Fibroblast of lung (primary cell): ENCODE measurements at regions not wholly inside any gene's neighbourhood (a gene's known extent, or its start where the extent isn't known, plus 50 kb on each side); places are given as distances from the start of the nearest gene placed in this dataset.

Experiments used
- EZH2 ChIP-seq: IDR thresholded peaks from 2 replicates; pipeline ENCODE4 v1.5.1; 2012; ENCODE audit warnings: low read length, control low read depth, mild to moderate bottlenecking; ENCODE audit errors: missing control alignments
- TF ChIP-seq, protein P1 (sequence below), 2 donors: IDR thresholded peaks in 1 of 2; conservative IDR thresholded peaks in 1 of 2; 1 replicate in 1 of 2; 2 replicates in 1 of 2; pipeline ENCODE4 v1.5.1; 2011 to 2012; ENCODE audit warnings: low read length in 2 of 2, control low read depth in 1 of 2, inconsistent platforms in 1 of 2, low read depth in 1 of 2, mild to moderate bottlenecking in 1 of 2

DNA sequence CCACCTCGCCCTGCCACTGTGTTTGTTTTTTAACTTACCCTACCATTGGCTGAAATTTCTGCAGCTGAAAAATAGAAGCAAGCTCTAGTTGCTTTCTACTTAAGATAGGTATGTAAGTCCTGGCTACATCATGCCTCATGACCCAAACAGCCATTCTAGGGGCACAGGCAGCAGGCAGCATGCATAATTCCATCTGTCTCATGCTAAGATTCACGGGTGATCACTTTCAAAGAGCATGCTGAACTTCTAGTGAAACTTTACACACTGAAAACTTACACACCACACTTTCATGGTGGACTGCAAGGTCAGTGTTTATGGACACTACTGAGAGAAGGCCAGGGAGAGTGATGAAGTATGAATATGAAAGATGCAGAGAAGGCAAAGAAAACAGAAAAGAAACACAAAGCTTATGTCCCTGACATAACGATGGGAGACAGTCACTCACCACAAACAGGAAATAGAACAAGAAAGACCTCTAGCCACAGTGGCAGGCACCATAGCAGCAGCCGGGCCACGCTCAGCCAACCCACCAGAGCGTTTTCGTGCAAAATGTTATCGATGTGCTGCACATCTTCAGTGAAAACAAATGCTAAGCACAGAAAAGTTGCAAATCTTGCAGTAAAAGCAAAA, 102.3 kb upstream of the TIAM1 start:
- TF ChIP-seq EZH2 = no peak
- TF ChIP-seq, protein P1, sequence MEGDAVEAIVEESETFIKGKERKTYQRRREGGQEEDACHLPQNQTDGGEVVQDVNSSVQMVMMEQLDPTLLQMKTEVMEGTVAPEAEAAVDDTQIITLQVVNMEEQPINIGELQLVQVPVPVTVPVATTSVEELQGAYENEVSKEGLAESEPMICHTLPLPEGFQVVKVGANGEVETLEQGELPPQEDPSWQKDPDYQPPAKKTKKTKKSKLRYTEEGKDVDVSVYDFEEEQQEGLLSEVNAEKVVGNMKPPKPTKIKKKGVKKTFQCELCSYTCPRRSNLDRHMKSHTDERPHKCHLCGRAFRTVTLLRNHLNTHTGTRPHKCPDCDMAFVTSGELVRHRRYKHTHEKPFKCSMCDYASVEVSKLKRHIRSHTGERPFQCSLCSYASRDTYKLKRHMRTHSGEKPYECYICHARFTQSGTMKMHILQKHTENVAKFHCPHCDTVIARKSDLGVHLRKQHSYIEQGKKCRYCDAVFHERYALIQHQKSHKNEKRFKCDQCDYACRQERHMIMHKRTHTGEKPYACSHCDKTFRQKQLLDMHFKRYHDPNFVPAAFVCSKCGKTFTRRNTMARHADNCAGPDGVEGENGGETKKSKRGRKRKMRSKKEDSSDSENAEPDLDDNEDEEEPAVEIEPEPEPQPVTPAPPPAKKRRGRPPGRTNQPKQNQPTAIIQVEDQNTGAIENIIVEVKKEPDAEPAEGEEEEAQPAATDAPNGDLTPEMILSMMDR (conservative IDR thresholded peaks at IDR 0.05 in 1 of 2, IDR thresholded peaks at IDR 0.05 in 1 of 2; ENCODE audit: low read depth in 1 of 2, low read length in 2 of 2) = no peak
